HCT116 (cell line): ENCODE measurements at regions not wholly inside any gene's neighbourhood (a gene's known extent, or its start where the extent isn't known, plus 50 kb on each side); places are given as distances from the start of the nearest gene placed in this dataset.

Experiments used
- ATAC-seq: fragments of 200-7000 bp; cut with Tn5 transposase; 2 replicates; pipeline ENCODE4 v1.9.1; 2020; ENCODE audit warnings: mild to moderate bottlenecking, moderate library complexity
- BruUV-seq: library from RNA; stranded (reverse); fragments of 400-500 nt; replicated peaks from 2 replicates; lab custom pipeline; 2021; lab: Mats Ljungman, UMichigan
- CTCF ChIA-PET: fragments of 300-600 bp; sonication (Branson Sonifier 250); formaldehyde crosslinking; loops from one replicate; lab custom pipeline; 2021; ENCODE audit warnings: antibody characterized with exemption; lab: Charles Lee
- POLR2A ChIA-PET: fragments of 300-600, 350-600 bp; sonication (Branson Sonifier 250); formaldehyde crosslinking; loops from one replicate; lab custom pipeline; 2021; ENCODE audit warnings: antibody characterized with exemption; lab: Charles Lee
- RAD21 ChIA-PET, 2 experiments: fragments of 300-600 bp; sonication (Branson Sonifier 250); formaldehyde crosslinking; loops; one replicate each; lab custom pipeline; 2023; ENCODE audit warnings: low total read pairs in 2 of 2; ENCODE audit not compliant: uncharacterized antibody in 2 of 2, unreplicated experiment in 2 of 2, low non-redundant PET in 1 of 2; lab: Charles Lee
- DNase-seq: peaks from one replicate; pipeline ENCODE4 v3.0.0-alpha.2; 2010; ENCODE audit warnings: low read depth, low spot score
- H2AFZ ChIP-seq: fragments of 200-600 bp; shearing (Covaris generic), sonication (generic); 2 replicates; pipeline ENCODE4 v1.6.1; 2017; ENCODE audit warnings: low read depth, mixed run types, mixed read lengths, antibody characterized with exemption, low read length; ENCODE audit not compliant: poor library complexity, severe bottlenecking
- H3K27ac ChIP-seq: 2 replicates; pipeline ENCODE4 v1.5.1; 2012; ENCODE audit warnings: low read depth, low read length
- H3K27me3 ChIP-seq: fragments of 200-600 bp; sonication (generic); 2 replicates; pipeline ENCODE4 v1.6.1; 2016; ENCODE audit warnings: mixed run types, low read length, mixed read lengths; ENCODE audit not compliant: insufficient read depth
- H3K36me3 ChIP-seq, 2 experiments: fragments of 200-500 bp in 1 of 2; fragments of 200-600 bp in 1 of 2; sonication (Bioruptor generic) in 1 of 2; sonication (generic) in 1 of 2; 2 replicates each; pipeline versions ENCODE4 v1.5.1 to v1.6.1; 2014 to 2016; ENCODE audit warnings: low read length in 2 of 2, inconsistent platforms in 1 of 2, mixed read lengths in 1 of 2, mixed run types in 1 of 2; ENCODE audit not compliant: insufficient read depth in 2 of 2, control insufficient read depth in 1 of 2
- H3K4me1 ChIP-seq, 2 experiments: fragments of 200-600 bp in 1 of 2; sonication (generic) in 1 of 2; 2 replicates each; pipeline versions ENCODE4 v1.5.1 to v1.6.1; 2012 to 2017; ENCODE audit warnings: low read length in 2 of 2, inconsistent platforms in 1 of 2, mild to moderate bottlenecking in 1 of 2, mixed read lengths in 1 of 2, mixed run types in 1 of 2, moderate library complexity in 1 of 2; ENCODE audit not compliant: insufficient read depth in 2 of 2, control insufficient read depth in 1 of 2
- H3K4me2 ChIP-seq: fragments of 200-600 bp; sonication (generic); 2 replicates; pipeline ENCODE4 v1.6.1; 2017; ENCODE audit warnings: mixed run types, low read length, mixed read lengths
- H3K4me3 ChIP-seq, 2 experiments: fragments of 200-600 bp in 1 of 2; sonication (generic) in 1 of 2; replicated peaks in 1 of 2; 2 replicates each; pipeline ENCODE4 v1.5.1; 2011 to 2016; ENCODE audit warnings: low read length in 2 of 2, control low read depth in 1 of 2, low read depth in 1 of 2, mild to moderate bottlenecking in 1 of 2, mixed read lengths in 1 of 2, mixed run types in 1 of 2
- H3K79me2 ChIP-seq: fragments of 200-600 bp; sonication (generic); 2 replicates; pipeline ENCODE4 v1.6.1; 2017; ENCODE audit warnings: mild to moderate bottlenecking, mixed run types, low read length, moderate library complexity, mixed read lengths; ENCODE audit not compliant: insufficient read depth
- H3K9ac ChIP-seq: fragments of 200-600 bp; sonication (generic); 2 replicates; pipeline ENCODE4 v1.6.1; 2016; ENCODE audit warnings: low read length, mixed read lengths
- H3K9me2 ChIP-seq: fragments of 200-600 bp; sonication (generic), shearing (Covaris generic); 2 replicates; pipeline ENCODE4 v1.6.1; 2017; ENCODE audit warnings: mixed run types, mild to moderate bottlenecking, moderate library complexity; ENCODE audit not compliant: insufficient read depth
- H3K9me3 ChIP-seq, 2 experiments: fragments of 200-500 bp in 1 of 2; fragments of 200-600 bp in 1 of 2; sonication (Bioruptor generic) in 1 of 2; sonication (generic) in 1 of 2; 2 replicates each; pipeline ENCODE4 v1.6.1; 2014 to 2017; ENCODE audit warnings: low read length in 2 of 2, mixed read lengths in 2 of 2, inconsistent platforms in 1 of 2, low read depth in 1 of 2, mild to moderate bottlenecking in 1 of 2, mixed run types in 1 of 2, moderate library complexity in 1 of 2; ENCODE audit not compliant: control insufficient read depth in 1 of 2, insufficient read depth in 1 of 2
- H4K20me1 ChIP-seq: fragments of 200-600 bp; sonication (generic), shearing (Covaris generic); 2 replicates; pipeline ENCODE4 v1.6.1; 2017; ENCODE audit warnings: mixed run types, mild to moderate bottlenecking, moderate library complexity; ENCODE audit not compliant: insufficient read depth
- CEBPB ChIP-seq: IDR thresholded peaks from 2 replicates; pipeline ENCODE4 v1.6.1; 2012; ENCODE audit warnings: low read depth
- POLR2A ChIP-seq: IDR thresholded peaks from 2 replicates; pipeline ENCODE4 v1.7.0; 2011; ENCODE audit warnings: borderline replicate concordance; ENCODE audit not compliant: insufficient read depth, insufficient read length; ENCODE audit errors: extremely low read depth
- SIN3A ChIP-seq: IDR thresholded peaks from 2 replicates; pipeline ENCODE4 v1.6.1; 2012; ENCODE audit warnings: low read depth
- SP1 ChIP-seq: IDR thresholded peaks from 2 replicates; pipeline ENCODE4 v1.6.1; 2012; ENCODE audit warnings: low read depth
- SRF ChIP-seq: IDR thresholded peaks from 2 replicates; pipeline ENCODE4 v1.6.1; 2012; ENCODE audit warnings: low read depth
- ZNF274 ChIP-seq: fragments of 200-500 bp; sonication (Bioruptor generic); IDR thresholded peaks from 2 replicates; pipeline ENCODE4 v1.6.1; 2014; ENCODE audit warnings: mild to moderate bottlenecking, low read depth, low read length, inconsistent platforms
- intact Hi-C: fragments of 100-400 bp; cut with micrococcal nuclease; formaldehyde crosslinking; loops from 2 replicates; pipeline ENCODE4 v1.10.0; 2022
- TF ChIP-seq, protein P1 (sequence below), 3 experiments: fragments of 200-600 bp in 1 of 3; sonication (generic) in 1 of 3; IDR thresholded peaks in 2 of 3; conservative IDR thresholded peaks in 1 of 3; 2 replicates each; pipeline ENCODE4 v1.5.1; 2012 to 2017; ENCODE audit warnings: low read depth in 2 of 3, low read length in 2 of 3, antibody characterized with exemption in 1 of 3, borderline replicate concordance in 1 of 3, control low read depth in 1 of 3, mild to moderate bottlenecking in 1 of 3, mixed read lengths in 1 of 3, mixed run types in 1 of 3, moderate library complexity in 1 of 3; ENCODE audit not compliant: insufficient read depth in 1 of 3
- TF ChIP-seq, protein P2 (sequence below): IDR thresholded peaks from 2 replicates; pipeline ENCODE4 v1.6.1; 2011; ENCODE audit warnings: mild to moderate bottlenecking, low read length, moderate library complexity; ENCODE audit not compliant: insufficient replicate concordance; ENCODE audit errors: extremely low read depth

DNA sequence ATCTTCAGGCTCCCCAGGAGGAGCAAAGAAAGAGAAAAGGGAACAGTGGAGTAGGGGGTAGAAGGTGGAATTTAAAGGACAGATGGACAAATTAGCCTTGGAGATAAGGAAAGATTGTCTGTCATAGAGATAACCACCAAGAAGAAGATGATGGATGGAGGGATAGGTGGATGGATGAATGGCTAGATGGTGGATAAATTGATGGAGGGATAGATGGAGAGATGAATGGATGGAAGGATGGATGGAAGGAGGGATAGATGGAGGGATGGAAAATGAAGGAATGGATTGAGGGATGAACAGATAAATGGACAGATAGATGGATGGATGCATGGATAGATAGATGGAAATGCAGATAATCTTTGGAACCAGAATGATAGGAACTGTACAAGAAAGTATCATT lies 102.8 kb downstream of the TNFAIP3 start:
- no peaks in the 10 kb centered on the region for H3K79me2 ChIP-seq
- H3K36me3 ChIP-seq = no peaks in the 10 kb centered on the region
- H3K4me3 ChIP-seq = no peak overlapping the region
- BruUV-seq = no TSS peak
- no peaks in the 10 kb centered on the region for H3K4me1 ChIP-seq
- no peak overlapping the region for H2AFZ ChIP-seq
- no peaks in the 10 kb centered on the region for H3K27me3 ChIP-seq
- H4K20me1 ChIP-seq = no peaks in the 10 kb centered on the region
- RAD21 ChIA-PET = no interaction called here
- CTCF ChIA-PET = no interaction called here
- intact Hi-C loops = loop anchor here (10.0 kb wide), 1 partner anchor 875 kb away; no protein-coding TSS in a partner anchor
- H3K4me2 ChIP-seq = no peak overlapping the region
- no peak for DNase-seq
- POLR2A ChIA-PET = no interaction called here
- H3K27ac ChIP-seq = no peak overlapping the region
- H3K9me2 ChIP-seq = no peaks in the 10 kb centered on the region
- no peak for TF ChIP-seq SIN3A
- no peak for TF ChIP-seq POLR2A
- no peak for TF ChIP-seq SRF
- TF ChIP-seq SP1 = no peak
- TF ChIP-seq, protein P1, sequence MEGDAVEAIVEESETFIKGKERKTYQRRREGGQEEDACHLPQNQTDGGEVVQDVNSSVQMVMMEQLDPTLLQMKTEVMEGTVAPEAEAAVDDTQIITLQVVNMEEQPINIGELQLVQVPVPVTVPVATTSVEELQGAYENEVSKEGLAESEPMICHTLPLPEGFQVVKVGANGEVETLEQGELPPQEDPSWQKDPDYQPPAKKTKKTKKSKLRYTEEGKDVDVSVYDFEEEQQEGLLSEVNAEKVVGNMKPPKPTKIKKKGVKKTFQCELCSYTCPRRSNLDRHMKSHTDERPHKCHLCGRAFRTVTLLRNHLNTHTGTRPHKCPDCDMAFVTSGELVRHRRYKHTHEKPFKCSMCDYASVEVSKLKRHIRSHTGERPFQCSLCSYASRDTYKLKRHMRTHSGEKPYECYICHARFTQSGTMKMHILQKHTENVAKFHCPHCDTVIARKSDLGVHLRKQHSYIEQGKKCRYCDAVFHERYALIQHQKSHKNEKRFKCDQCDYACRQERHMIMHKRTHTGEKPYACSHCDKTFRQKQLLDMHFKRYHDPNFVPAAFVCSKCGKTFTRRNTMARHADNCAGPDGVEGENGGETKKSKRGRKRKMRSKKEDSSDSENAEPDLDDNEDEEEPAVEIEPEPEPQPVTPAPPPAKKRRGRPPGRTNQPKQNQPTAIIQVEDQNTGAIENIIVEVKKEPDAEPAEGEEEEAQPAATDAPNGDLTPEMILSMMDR (IDR thresholded peaks at IDR 0.05 in 2 of 3, conservative IDR thresholded peaks at IDR 0.05 in 1 of 3; ENCODE audit: borderline replicate concordance in 1 of 3, insufficient read depth in 1 of 3, low read depth in 2 of 3, low read length in 2 of 3) = no peak
- no peak for TF ChIP-seq CEBPB
- TF ChIP-seq, protein P2, sequence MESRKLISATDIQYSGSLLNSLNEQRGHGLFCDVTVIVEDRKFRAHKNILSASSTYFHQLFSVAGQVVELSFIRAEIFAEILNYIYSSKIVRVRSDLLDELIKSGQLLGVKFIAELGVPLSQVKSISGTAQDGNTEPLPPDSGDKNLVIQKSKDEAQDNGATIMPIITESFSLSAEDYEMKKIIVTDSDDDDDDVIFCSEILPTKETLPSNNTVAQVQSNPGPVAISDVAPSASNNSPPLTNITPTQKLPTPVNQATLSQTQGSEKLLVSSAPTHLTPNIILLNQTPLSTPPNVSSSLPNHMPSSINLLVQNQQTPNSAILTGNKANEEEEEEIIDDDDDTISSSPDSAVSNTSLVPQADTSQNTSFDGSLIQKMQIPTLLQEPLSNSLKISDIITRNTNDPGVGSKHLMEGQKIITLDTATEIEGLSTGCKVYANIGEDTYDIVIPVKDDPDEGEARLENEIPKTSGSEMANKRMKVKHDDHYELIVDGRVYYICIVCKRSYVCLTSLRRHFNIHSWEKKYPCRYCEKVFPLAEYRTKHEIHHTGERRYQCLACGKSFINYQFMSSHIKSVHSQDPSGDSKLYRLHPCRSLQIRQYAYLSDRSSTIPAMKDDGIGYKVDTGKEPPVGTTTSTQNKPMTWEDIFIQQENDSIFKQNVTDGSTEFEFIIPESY = no peak
- TF ChIP-seq ZNF274 = no peak
- ATAC-seq = no peak
- no peak overlapping the region for H3K9ac ChIP-seq
- H3K9me3 ChIP-seq = no peaks in the 10 kb centered on the region
